OCI-LY7 (cell line): ENCODE measurements at regions not wholly inside any gene's neighbourhood (a gene's known extent, or its start where the extent isn't known, plus 50 kb on each side); places are given as distances from the start of the nearest gene placed in this dataset.

Experiments used
- BruUV-seq: library from RNA; stranded (reverse); fragments of 400-500 nt; replicated peaks from 2 replicates; lab custom pipeline; 2021; lab: Mats Ljungman, UMichigan
- CTCF ChIA-PET: fragments of 300-600 bp; sonication (Branson Sonifier 250); formaldehyde crosslinking; loops from one replicate; lab custom pipeline; 2022; ENCODE audit warnings: antibody characterized with exemption; ENCODE audit not compliant: unreplicated experiment; lab: Charles Lee
- POLR2A ChIA-PET: fragments of 300-600 bp; sonication (Branson Sonifier 250); formaldehyde crosslinking; loops from one replicate; lab custom pipeline; 2022; ENCODE audit warnings: antibody characterized with exemption; lab: Charles Lee
- DNase-seq: peaks from one replicate; pipeline ENCODE4 v3.0.0-alpha.2; 2015; ENCODE audit warnings: low spot score
- H2AFZ ChIP-seq: fragments of 200-600 bp; sonication (generic), shearing (Covaris generic); 2 replicates; pipeline ENCODE4 v1.6.1; 2014; ENCODE audit warnings: mild to moderate bottlenecking, antibody characterized with exemption, low read length, moderate library complexity
- H3K27ac ChIP-seq: fragments of 200-600 bp; sonication (generic); 2 replicates; pipeline ENCODE4 v1.5.1; 2014; ENCODE audit warnings: mixed run types, low read depth, mild to moderate bottlenecking, moderate library complexity, low read length, inconsistent platforms; ENCODE audit not compliant: poor library complexity, severe bottlenecking
- H3K36me3 ChIP-seq: fragments of 200-600 bp; sonication (generic); 2 replicates; pipeline ENCODE4 v1.6.1; 2014; ENCODE audit warnings: mild to moderate bottlenecking, antibody characterized with exemption, low read length, moderate library complexity, mixed read lengths; ENCODE audit not compliant: insufficient read depth
- H3K4me1 ChIP-seq: fragments of 200-600 bp; sonication (generic); 2 replicates; pipeline ENCODE4 v1.5.1; 2014; ENCODE audit warnings: mild to moderate bottlenecking, low read length; ENCODE audit not compliant: insufficient read depth, poor library complexity, severe bottlenecking
- H3K4me2 ChIP-seq: fragments of 200-600 bp; sonication (generic); 2 replicates; pipeline ENCODE4 v1.6.1; 2014; ENCODE audit warnings: mild to moderate bottlenecking, low read length
- H3K4me3 ChIP-seq: fragments of 200-600 bp; sonication (generic); 2 replicates; pipeline ENCODE4 v1.5.1; 2014; ENCODE audit warnings: mild to moderate bottlenecking, low read depth, low read length; ENCODE audit not compliant: poor library complexity, severe bottlenecking
- H3K79me2 ChIP-seq: fragments of 200-600 bp; sonication (generic); 2 replicates; pipeline ENCODE4 v1.6.1; 2016; ENCODE audit warnings: low read depth, mild to moderate bottlenecking, low read length, moderate library complexity, mixed read lengths; ENCODE audit not compliant: insufficient read depth
- H3K9me2 ChIP-seq: fragments of 200-600 bp; sonication (generic); 2 replicates; pipeline ENCODE4 v1.6.1; 2016; ENCODE audit warnings: mild to moderate bottlenecking, low read length, mixed read lengths; ENCODE audit not compliant: insufficient read depth
- H3K9me3 ChIP-seq: fragments of 200-600 bp; sonication (generic); 2 replicates; pipeline ENCODE4 v1.6.1; 2014; ENCODE audit warnings: mild to moderate bottlenecking, mixed run types, low read length, mixed read lengths
- H4K20me1 ChIP-seq: fragments of 200-600 bp; sonication (generic); 2 replicates; pipeline ENCODE4 v1.6.1; 2014; ENCODE audit warnings: mild to moderate bottlenecking, antibody characterized with exemption, low read length, moderate library complexity, mixed read lengths; ENCODE audit not compliant: insufficient read depth
- EZH2phosphoT487 ChIP-seq: fragments of 200-600 bp; sonication (generic); IDR thresholded peaks from 2 replicates; pipeline ENCODE4 v1.6.1; 2018; ENCODE audit warnings: low read depth, borderline replicate concordance, mild to moderate bottlenecking, mixed run types, antibody characterized with exemption, low read length, moderate library complexity, mixed read lengths
- intact Hi-C: fragments of 100-400 bp; cut with micrococcal nuclease; formaldehyde crosslinking; loops from one replicate; pipeline ENCODE4 v1.10.0; 2022; ENCODE audit not compliant: unreplicated experiment
- TF ChIP-seq, protein P1 (sequence below): fragments of 200-600 bp; sonication (generic); conservative IDR thresholded peaks from 2 replicates; pipeline ENCODE4 v1.5.1; 2014; ENCODE audit warnings: mild to moderate bottlenecking, antibody characterized with exemption, low read length, moderate library complexity, mixed read lengths

DNA sequence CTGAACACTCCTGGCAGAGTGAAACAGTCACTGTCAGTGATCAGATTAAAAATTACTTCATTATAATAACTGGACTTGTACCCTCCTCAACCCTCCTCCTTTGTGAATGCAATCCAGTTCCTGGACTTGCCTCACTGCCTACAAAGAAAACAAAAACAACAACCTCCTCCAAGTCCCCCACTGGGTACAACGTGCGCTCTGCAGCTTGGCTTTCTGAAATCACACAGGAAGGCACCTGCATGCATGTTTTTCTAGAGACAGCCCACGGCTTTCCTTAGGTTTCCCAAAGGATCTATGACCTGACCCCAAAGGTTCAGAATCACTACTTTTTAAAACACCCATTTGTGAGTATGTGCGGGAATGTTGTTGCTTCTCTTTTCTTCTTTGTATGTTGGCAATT lies 61.4 kb upstream of the TUBA3E start:
- POLR2A ChIA-PET: no interaction called here

DNA sequence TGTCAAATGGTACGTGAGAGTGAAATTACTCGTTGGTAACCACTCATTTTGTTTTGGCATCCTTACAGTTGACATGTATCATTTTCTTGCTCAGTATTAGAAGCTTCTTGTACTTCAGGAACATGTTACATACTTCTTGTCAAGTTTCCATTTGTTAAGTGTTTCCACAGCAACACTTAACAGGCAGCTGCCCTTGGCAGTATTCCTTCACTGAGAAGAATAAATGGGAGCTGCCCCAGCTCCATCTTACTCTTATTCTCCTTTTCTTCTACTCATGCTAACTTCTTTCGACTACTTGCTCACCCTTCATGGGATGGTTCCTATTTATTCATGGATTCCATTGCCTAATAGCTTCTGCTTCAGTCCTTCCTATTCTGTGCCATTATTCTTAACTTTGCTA lies 60.1 kb upstream of the TUBA3E start:
- H2AFZ ChIP-seq: no peak overlapping the region
- no peaks in the 10 kb centered on the region for H4K20me1 ChIP-seq
- intact Hi-C loops: no loop called here
- BruUV-seq: no TSS peak
- H3K27ac ChIP-seq: no peak overlapping the region
- H3K4me3 ChIP-seq: no peak overlapping the region
- DNase-seq: no peak
- no peaks in the 10 kb centered on the region for H3K9me3 ChIP-seq
- POLR2A ChIA-PET: no interaction called here
- H3K9me2 ChIP-seq: no peaks in the 10 kb centered on the region
- H3K4me2 ChIP-seq: no peak overlapping the region
- H3K79me2 ChIP-seq: no peaks in the 10 kb centered on the region
- CTCF ChIA-PET: no interaction called here
- no peaks in the 10 kb centered on the region for H3K4me1 ChIP-seq
- TF ChIP-seq, protein P1, sequence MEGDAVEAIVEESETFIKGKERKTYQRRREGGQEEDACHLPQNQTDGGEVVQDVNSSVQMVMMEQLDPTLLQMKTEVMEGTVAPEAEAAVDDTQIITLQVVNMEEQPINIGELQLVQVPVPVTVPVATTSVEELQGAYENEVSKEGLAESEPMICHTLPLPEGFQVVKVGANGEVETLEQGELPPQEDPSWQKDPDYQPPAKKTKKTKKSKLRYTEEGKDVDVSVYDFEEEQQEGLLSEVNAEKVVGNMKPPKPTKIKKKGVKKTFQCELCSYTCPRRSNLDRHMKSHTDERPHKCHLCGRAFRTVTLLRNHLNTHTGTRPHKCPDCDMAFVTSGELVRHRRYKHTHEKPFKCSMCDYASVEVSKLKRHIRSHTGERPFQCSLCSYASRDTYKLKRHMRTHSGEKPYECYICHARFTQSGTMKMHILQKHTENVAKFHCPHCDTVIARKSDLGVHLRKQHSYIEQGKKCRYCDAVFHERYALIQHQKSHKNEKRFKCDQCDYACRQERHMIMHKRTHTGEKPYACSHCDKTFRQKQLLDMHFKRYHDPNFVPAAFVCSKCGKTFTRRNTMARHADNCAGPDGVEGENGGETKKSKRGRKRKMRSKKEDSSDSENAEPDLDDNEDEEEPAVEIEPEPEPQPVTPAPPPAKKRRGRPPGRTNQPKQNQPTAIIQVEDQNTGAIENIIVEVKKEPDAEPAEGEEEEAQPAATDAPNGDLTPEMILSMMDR: no peak
- no peak for TF ChIP-seq EZH2phosphoT487
- no peaks in the 10 kb centered on the region for H3K36me3 ChIP-seq

More for the DNA sequence above, 61.4 kb upstream of the TUBA3E start:
- intact Hi-C loops: no loop called here
- no peak for TF ChIP-seq EZH2phosphoT487
- TF ChIP-seq, protein P1: no peak
- no peak overlapping the region for H3K4me3 ChIP-seq
- no peaks in the 10 kb centered on the region for H3K9me2 ChIP-seq
- H3K9me3 ChIP-seq: no peaks in the 10 kb centered on the region
- BruUV-seq: no TSS peak
- no peaks in the 10 kb centered on the region for H3K4me1 ChIP-seq
- H3K27ac ChIP-seq: no peak overlapping the region
- CTCF ChIA-PET: no interaction called here
- no peaks in the 10 kb centered on the region for H3K79me2 ChIP-seq
- H2AFZ ChIP-seq: no peak overlapping the region
- no peak overlapping the region for H3K4me2 ChIP-seq
- no peaks in the 10 kb centered on the region for H4K20me1 ChIP-seq
- H3K36me3 ChIP-seq: no peaks in the 10 kb centered on the region
- no peak for DNase-seq

DNA sequence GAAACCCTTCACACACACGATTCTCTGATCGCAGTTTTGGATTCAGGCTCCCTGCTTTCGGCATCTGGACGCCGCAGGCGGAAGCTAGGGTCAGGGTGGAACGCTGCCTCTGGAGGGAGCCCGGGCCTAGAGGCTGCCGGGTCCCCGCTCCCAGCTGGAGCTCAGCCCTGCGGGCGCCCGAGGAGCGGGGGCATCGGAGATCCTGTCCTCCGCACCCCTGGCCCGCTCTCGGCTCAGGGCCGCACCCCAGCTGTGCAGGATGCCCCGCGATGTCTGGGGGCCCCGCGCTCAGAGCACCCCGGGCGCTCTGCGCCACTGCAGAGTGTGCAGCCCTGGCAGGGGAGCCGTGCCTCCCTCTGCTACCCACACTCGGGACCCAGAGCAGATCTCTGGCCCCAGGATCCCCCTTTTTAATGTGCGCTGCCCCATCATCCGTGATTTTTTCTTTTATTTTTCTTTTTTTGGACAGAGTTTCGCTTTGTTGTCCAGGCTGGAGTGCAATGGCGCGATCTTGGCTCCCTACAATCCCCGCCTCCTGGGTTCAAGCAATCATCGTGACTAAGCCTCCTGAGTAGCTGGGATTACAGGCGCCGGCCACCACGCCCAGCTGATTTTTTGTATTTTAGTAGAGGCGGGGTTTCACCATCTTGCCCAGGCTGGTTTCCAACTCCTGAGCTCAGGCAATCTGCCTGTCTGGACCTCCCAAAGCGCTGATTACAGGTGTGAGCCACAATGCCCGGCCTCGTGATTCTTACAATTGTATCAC lies 54.8 kb upstream of the TUBA3E start:
- no peak overlapping the region for H3K27ac ChIP-seq
- H3K79me2 ChIP-seq: no peaks in the 10 kb centered on the region
- H3K9me2 ChIP-seq: no peaks in the 10 kb centered on the region
- no TSS peak for BruUV-seq
- ChIA-PET POLR2A (no interaction called here), CTCF (no interaction called here)
- H3K4me2 ChIP-seq: no peak overlapping the region
- H2AFZ ChIP-seq: no peak overlapping the region
- H3K4me3 ChIP-seq: no peak overlapping the region
- no peak for TF ChIP-seq EZH2phosphoT487
- TF ChIP-seq, protein P1: no peak
- intact Hi-C loops: no loop called here
- no peaks in the 10 kb centered on the region for H3K36me3 ChIP-seq
- no peaks in the 10 kb centered on the region for H4K20me1 ChIP-seq
- DNase-seq: no peak
- no peaks in the 10 kb centered on the region for H3K9me3 ChIP-seq
- no peaks in the 10 kb centered on the region for H3K4me1 ChIP-seq
